ENCODE measurements at regions not wholly inside any gene's neighbourhood (a gene's known extent, or its start where the extent isn't known, plus 50 kb on each side); places are given as distances from the start of the nearest gene placed in this dataset.

DNA sequence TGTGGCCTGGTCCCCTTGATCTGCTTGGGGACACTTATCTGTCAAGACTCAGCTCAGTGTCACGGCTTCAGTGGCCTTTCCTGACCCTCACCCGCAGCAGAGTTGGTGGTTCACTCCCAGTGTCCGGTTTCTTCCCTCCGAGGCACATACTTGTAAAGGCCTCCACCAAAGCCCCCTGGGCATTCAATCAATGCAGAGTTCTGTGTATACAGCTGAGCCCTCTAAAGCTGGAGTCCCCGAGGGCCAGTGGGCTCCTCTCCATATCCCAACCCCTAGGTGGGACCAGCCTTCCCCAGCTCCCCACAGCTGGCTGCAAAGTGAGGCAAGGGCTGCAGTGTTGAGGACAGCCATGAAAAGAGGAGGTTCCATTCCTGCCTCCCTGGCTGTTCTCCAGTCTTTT lies 70.9 kb upstream of the RGMA start:
- TF ChIP-seq, protein P1, sequence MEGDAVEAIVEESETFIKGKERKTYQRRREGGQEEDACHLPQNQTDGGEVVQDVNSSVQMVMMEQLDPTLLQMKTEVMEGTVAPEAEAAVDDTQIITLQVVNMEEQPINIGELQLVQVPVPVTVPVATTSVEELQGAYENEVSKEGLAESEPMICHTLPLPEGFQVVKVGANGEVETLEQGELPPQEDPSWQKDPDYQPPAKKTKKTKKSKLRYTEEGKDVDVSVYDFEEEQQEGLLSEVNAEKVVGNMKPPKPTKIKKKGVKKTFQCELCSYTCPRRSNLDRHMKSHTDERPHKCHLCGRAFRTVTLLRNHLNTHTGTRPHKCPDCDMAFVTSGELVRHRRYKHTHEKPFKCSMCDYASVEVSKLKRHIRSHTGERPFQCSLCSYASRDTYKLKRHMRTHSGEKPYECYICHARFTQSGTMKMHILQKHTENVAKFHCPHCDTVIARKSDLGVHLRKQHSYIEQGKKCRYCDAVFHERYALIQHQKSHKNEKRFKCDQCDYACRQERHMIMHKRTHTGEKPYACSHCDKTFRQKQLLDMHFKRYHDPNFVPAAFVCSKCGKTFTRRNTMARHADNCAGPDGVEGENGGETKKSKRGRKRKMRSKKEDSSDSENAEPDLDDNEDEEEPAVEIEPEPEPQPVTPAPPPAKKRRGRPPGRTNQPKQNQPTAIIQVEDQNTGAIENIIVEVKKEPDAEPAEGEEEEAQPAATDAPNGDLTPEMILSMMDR (IDR thresholded peaks at IDR 0.05 in 8 of 11, conservative IDR thresholded peaks at IDR 0.05 in 3 of 11): no peak
- TF ChIP-seq POLR2AphosphoS5 (IDR thresholded peaks at IDR 0.05) (no peak), POLR2A (IDR thresholded peaks at IDR 0.05) (no peak)

Data from spleen (tissue), 7 donors.